ENCODE measurements at regions not wholly inside any gene's neighbourhood (a gene's known extent, or its start where the extent isn't known, plus 50 kb on each side); places are given as distances from the start of the nearest gene placed in this dataset.

GRCh38 chr5:3006526-3006925 is 255.0 kb upstream of the IRX2 start:
- no peaks in the 10 kb centered on the region for H3K9me2 ChIP-seq (ENCODE audit: insufficient read depth)
- no peak for ATAC-seq
- H3K36me3 ChIP-seq (ENCODE audit: control insufficient read depth in 1 of 2, insufficient read depth in 2 of 2, low read length in 2 of 2): no peaks in the 10 kb centered on the region
- no peaks in the 10 kb centered on the region for H3K27me3 ChIP-seq (ENCODE audit: insufficient read depth, low read length)
- no peaks in the 10 kb centered on the region for H3K4me1 ChIP-seq (ENCODE audit: control insufficient read depth in 1 of 2, insufficient read depth in 2 of 2, low read length in 2 of 2)
- no peaks in the 10 kb centered on the region for H3K79me2 ChIP-seq (ENCODE audit: insufficient read depth, low read length)
- no peak overlapping the region for H3K4me3 ChIP-seq (replicated peaks in 1 of 2; ENCODE audit: low read depth in 1 of 2, low read length in 2 of 2)
- ChIA-PET POLR2A (no interaction called here), RAD21 (ENCODE audit: low non-redundant PET in 1 of 2, low total read pairs in 2 of 2, uncharacterized antibody in 2 of 2, unreplicated experiment in 2 of 2) (no interaction called here), CTCF (no interaction called here)
- TF ChIP-seq SRF (IDR thresholded peaks at IDR 0.05; ENCODE audit: low read depth) (no peak), POLR2AphosphoS5 (IDR thresholded peaks at IDR 0.05; ENCODE audit: low read depth, low read length) (no peak), CTCF (IDR thresholded peaks at IDR 0.05 in 2 of 3, conservative IDR thresholded peaks at IDR 0.05 in 1 of 3; ENCODE audit: borderline replicate concordance in 1 of 3, insufficient read depth in 1 of 3, low read depth in 2 of 3, low read length in 2 of 3) (no peak), MAX (IDR thresholded peaks at IDR 0.05) (no peak), ATF3 (IDR thresholded peaks at IDR 0.05) (no peak), FOSL1 (IDR thresholded peaks at IDR 0.05; ENCODE audit: low read depth) (no peak), POLR2A (IDR thresholded peaks at IDR 0.05; ENCODE audit: borderline replicate concordance, extremely low read depth, insufficient read depth, insufficient read length) (no peak), EGR1 (IDR thresholded peaks at IDR 0.05; ENCODE audit: low read depth) (no peak), ELF1 (IDR thresholded peaks at IDR 0.05; ENCODE audit: borderline replicate concordance, low read depth) (no peak), RAD21 (IDR thresholded peaks at IDR 0.05; ENCODE audit: low read depth) (no peak), EZH2 (IDR thresholded peaks at IDR 0.05) (no peak), REST (IDR thresholded peaks at IDR 0.05; ENCODE audit: low read depth) (no peak), SP1 (IDR thresholded peaks at IDR 0.05; ENCODE audit: low read depth) (no peak), ZNF274 (IDR thresholded peaks at IDR 0.05; ENCODE audit: low read depth, low read length) (no peak), YY1 (IDR thresholded peaks at IDR 0.05; ENCODE audit: extremely low read depth, insufficient replicate concordance, low read depth, low read length) (no peak)
- H4K20me1 ChIP-seq (ENCODE audit: insufficient read depth): no peaks in the 10 kb centered on the region
- H2AFZ ChIP-seq (ENCODE audit: low read depth, low read length, poor library complexity, severe bottlenecking): no peak overlapping the region
- intact Hi-C loops (cut with micrococcal nuclease): no loop called here
- H3K4me2 ChIP-seq (ENCODE audit: low read length): no peak overlapping the region
- H3K9ac ChIP-seq (ENCODE audit: low read length): no peak overlapping the region
- peaks cover 0 to 25% of the 10 kb centered on the region in 2 experiments; a peak in 2 of 4 replicates for H3K9me3 ChIP-seq (ENCODE audit: control insufficient read depth in 1 of 2, insufficient read depth in 1 of 2, low read depth in 1 of 2, low read length in 2 of 2)
- BruUV-seq (replicated peaks): no TSS peak
- no peak overlapping the region for H3K27ac ChIP-seq (ENCODE audit: low read depth, low read length)
- DNase-seq (ENCODE audit: low read depth, low spot score): no peak
